ENCODE measurements at regions not wholly inside any gene's neighbourhood (a gene's known extent, or its start where the extent isn't known, plus 50 kb on each side); places are given as distances from the start of the nearest gene placed in this dataset.

- TF ChIP-seq NFAT5 (CRISPR knock-in tag; IDR thresholded peaks at IDR 0.05) (no peak), ZNF775 (CRISPR knock-in tag; IDR thresholded peaks at IDR 0.05; ENCODE audit: borderline replicate concordance) (no peak), ZFX (CRISPR knock-in tag; IDR thresholded peaks at IDR 0.05; ENCODE audit: low read depth) (peak; percentile 18; the same call in 1 of the 2 replicates), SPEN (CRISPR knock-in tag; IDR thresholded peaks at IDR 0.05; ENCODE audit: low read depth) (no peak), ZNF652 (CRISPR knock-in tag; IDR thresholded peaks at IDR 0.05; ENCODE audit: borderline replicate concordance, low read depth) (no peak; the same call in 1 of the 2 replicates), BRCA1 (CRISPR knock-in tag; IDR thresholded peaks at IDR 0.05) (no peak), ZNF567 (CRISPR knock-in tag; IDR thresholded peaks at IDR 0.05; ENCODE audit: borderline replicate concordance) (no peak), NFE2L1 (CRISPR knock-in tag; IDR thresholded peaks at IDR 0.05; ENCODE audit: borderline replicate concordance) (no peak), ZNF484 (CRISPR knock-in tag; IDR thresholded peaks at IDR 0.05; ENCODE audit: borderline replicate concordance, low read depth) (no peak), MIER3 (CRISPR knock-in tag; IDR thresholded peaks at IDR 0.05; ENCODE audit: borderline replicate concordance) (no peak), FOXP4 (CRISPR knock-in tag; IDR thresholded peaks at IDR 0.05) (no peak), ZNF589 (CRISPR knock-in tag; conservative IDR thresholded peaks at IDR 0.05) (no peak), HMG20B (CRISPR knock-in tag; conservative IDR thresholded peaks at IDR 0.05) (no peak), ZNF329 (CRISPR knock-in tag; IDR thresholded peaks at IDR 0.05; ENCODE audit: low read depth) (no peak), ZNF749 (CRISPR knock-in tag; IDR thresholded peaks at IDR 0.05; ENCODE audit: borderline replicate concordance) (no peak), CBFB (CRISPR knock-in tag; IDR thresholded peaks at IDR 0.05) (no peak)
- TF ChIP-seq, protein P1, sequence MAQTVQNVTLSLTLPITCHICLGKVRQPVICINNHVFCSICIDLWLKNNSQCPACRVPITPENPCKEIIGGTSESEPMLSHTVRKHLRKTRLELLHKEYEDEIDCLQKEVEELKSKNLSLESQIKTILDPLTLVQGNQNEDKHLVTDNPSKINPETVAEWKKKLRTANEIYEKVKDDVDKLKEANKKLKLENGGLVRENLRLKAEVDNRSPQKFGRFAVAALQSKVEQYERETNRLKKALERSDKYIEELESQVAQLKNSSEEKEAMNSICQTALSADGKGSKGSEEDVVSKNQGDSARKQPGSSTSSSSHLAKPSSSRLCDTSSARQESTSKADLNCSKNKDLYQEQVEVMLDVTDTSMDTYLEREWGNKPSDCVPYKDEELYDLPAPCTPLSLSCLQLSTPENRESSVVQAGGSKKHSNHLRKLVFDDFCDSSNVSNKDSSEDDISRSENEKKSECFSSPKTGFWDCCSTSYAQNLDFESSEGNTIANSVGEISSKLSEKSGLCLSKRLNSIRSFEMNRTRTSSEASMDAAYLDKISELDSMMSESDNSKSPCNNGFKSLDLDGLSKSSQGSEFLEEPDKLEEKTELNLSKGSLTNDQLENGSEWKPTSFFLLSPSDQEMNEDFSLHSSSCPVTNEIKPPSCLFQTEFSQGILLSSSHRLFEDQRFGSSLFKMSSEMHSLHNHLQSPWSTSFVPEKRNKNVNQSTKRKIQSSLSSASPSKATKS (CRISPR knock-in tag; IDR thresholded peaks at IDR 0.05): no peak
- TF ChIP-seq, protein P2, sequence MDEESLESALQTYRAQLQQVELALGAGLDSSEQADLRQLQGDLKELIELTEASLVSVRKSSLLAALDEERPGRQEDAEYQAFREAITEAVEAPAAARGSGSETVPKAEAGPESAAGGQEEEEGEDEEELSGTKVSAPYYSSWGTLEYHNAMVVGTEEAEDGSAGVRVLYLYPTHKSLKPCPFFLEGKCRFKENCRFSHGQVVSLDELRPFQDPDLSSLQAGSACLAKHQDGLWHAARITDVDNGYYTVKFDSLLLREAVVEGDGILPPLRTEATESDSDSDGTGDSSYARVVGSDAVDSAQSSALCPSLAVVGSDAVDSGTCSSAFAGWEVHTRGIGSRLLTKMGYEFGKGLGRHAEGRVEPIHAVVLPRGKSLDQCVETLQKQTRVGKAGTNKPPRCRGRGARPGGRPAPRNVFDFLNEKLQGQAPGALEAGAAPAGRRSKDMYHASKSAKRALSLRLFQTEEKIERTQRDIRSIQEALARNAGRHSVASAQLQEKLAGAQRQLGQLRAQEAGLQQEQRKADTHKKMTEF (CRISPR knock-in tag; IDR thresholded peaks at IDR 0.05): no peak
These were observed 147.4 kb downstream of the SEC14L1 start (continued) for GRCh38 chr17:77288115-77288619.

Data from HepG2 (cell line).